ENCODE measurements at regions not wholly inside any gene's neighbourhood (a gene's known extent, or its start where the extent isn't known, plus 50 kb on each side); places are given as distances from the start of the nearest gene placed in this dataset.

- no peaks in the 10 kb centered on the region for H3K9me1 ChIP-seq (ENCODE audit: control insufficient read depth, extremely low read depth, insufficient read depth, low read length)
- no peak overlapping the region for H2AFZ ChIP-seq (ENCODE audit: control insufficient read depth, low read length)
- no peaks in the 10 kb centered on the region for H4K20me1 ChIP-seq (ENCODE audit: control insufficient read depth, extremely low read depth, insufficient read depth, low read length)
- no peaks in the 10 kb centered on the region for H3K79me2 ChIP-seq (ENCODE audit: control insufficient read depth, insufficient read depth, low read length)
- H3K4me3 ChIP-seq (ENCODE audit: control insufficient read depth in 2 of 3, extremely low read depth in 1 of 3, insufficient read depth in 2 of 3, low read depth in 1 of 3, low read length in 3 of 3) = no peak overlapping the region
- no peaks in the 10 kb centered on the region for H3K9me3 ChIP-seq (ENCODE audit: control insufficient read depth, low read depth, low read length)
- TF ChIP-seq EZH2 (IDR thresholded peaks at IDR 0.05; ENCODE audit: low read length) (no peak), CTCF (optimal IDR thresholded peaks at IDR 0.05 in 1 of 3, IDR thresholded peaks at IDR 0.05 in 1 of 3, conservative IDR thresholded peaks at IDR 0.05 in 1 of 3; ENCODE audit: extremely low read depth in 1 of 3, insufficient read depth in 2 of 3, low read length in 3 of 3) (no peak)
- no peak overlapping the region for H3K9ac ChIP-seq (ENCODE audit: control insufficient read depth, extremely low read depth, insufficient read depth, low read length)
- no peak overlapping the region for H3K27ac ChIP-seq (ENCODE audit: control insufficient read depth, insufficient read depth, low read length)
- no peaks in the 10 kb centered on the region for H3K36me3 ChIP-seq (ENCODE audit: control insufficient read depth in 2 of 2, extremely low read depth in 1 of 2, insufficient read depth in 2 of 2, low read length in 2 of 2)
- DNase-seq (ENCODE audit: low read depth, low spot score) = no peak
- H3K27me3 ChIP-seq (ENCODE audit: control insufficient read depth, extremely low read depth, insufficient read depth, low read length) = no peaks in the 10 kb centered on the region
- dilution Hi-C loops (cut with MboI; ENCODE audit: extremely low pct_ligation_motif_present, low sequenced_read_pairs) = no loop called here
- FAIRE-seq = no peak
- no peaks in the 10 kb centered on the region for H3K4me1 ChIP-seq (ENCODE audit: control insufficient read depth, extremely low read depth, insufficient read depth, low read length)
- no peak overlapping the region for H3K4me2 ChIP-seq (ENCODE audit: control insufficient read depth, extremely low read depth, insufficient read depth, low read depth, low read length)
Measured at GRCh38 chr13:86737334-86737932, 933.7 kb upstream of the SLITRK5 start.

GRCh38 chr13:86741762-86742285, 929.3 kb upstream of the SLITRK5 start:
- no peaks in the 10 kb centered on the region for H4K20me1 ChIP-seq (ENCODE audit: control insufficient read depth, extremely low read depth, insufficient read depth, low read length)
- DNase-seq (ENCODE audit: low read depth, low spot score) = no peak
- H3K27me3 ChIP-seq (ENCODE audit: control insufficient read depth, extremely low read depth, insufficient read depth, low read length) = no peaks in the 10 kb centered on the region
- no peak overlapping the region for H3K9ac ChIP-seq (ENCODE audit: control insufficient read depth, extremely low read depth, insufficient read depth, low read length)
- H3K9me1 ChIP-seq (ENCODE audit: control insufficient read depth, extremely low read depth, insufficient read depth, low read length) = no peaks in the 10 kb centered on the region
- FAIRE-seq = no peak
- H2AFZ ChIP-seq (ENCODE audit: control insufficient read depth, low read length) = no peak overlapping the region
- no peak for TF ChIP-seq EZH2 (IDR thresholded peaks at IDR 0.05; ENCODE audit: low read length)
- TF ChIP-seq CTCF (optimal IDR thresholded peaks at IDR 0.05 in 1 of 3, IDR thresholded peaks at IDR 0.05 in 1 of 3, conservative IDR thresholded peaks at IDR 0.05 in 1 of 3; ENCODE audit: extremely low read depth in 1 of 3, insufficient read depth in 2 of 3, low read length in 3 of 3) = no peak
- no peaks in the 10 kb centered on the region for H3K9me3 ChIP-seq (ENCODE audit: control insufficient read depth, low read depth, low read length)
- no peak overlapping the region for H3K4me2 ChIP-seq (ENCODE audit: control insufficient read depth, extremely low read depth, insufficient read depth, low read depth, low read length)
- dilution Hi-C loops (cut with MboI; ENCODE audit: extremely low pct_ligation_motif_present, low sequenced_read_pairs) = no loop called here
- no peaks in the 10 kb centered on the region for H3K79me2 ChIP-seq (ENCODE audit: control insufficient read depth, insufficient read depth, low read length)
- H3K27ac ChIP-seq (ENCODE audit: control insufficient read depth, insufficient read depth, low read length) = no peak overlapping the region
- H3K36me3 ChIP-seq (ENCODE audit: control insufficient read depth in 2 of 2, extremely low read depth in 1 of 2, insufficient read depth in 2 of 2, low read length in 2 of 2) = no peaks in the 10 kb centered on the region
- no peak overlapping the region for H3K4me3 ChIP-seq (ENCODE audit: control insufficient read depth in 2 of 3, extremely low read depth in 1 of 3, insufficient read depth in 2 of 3, low read depth in 1 of 3, low read length in 3 of 3)
- no peaks in the 10 kb centered on the region for H3K4me1 ChIP-seq (ENCODE audit: control insufficient read depth, extremely low read depth, insufficient read depth, low read length)
